ENCODE measurements at regions not wholly inside any gene's neighbourhood (a gene's known extent, or its start where the extent isn't known, plus 50 kb on each side); places are given as distances from the start of the nearest gene placed in this dataset.

- TF ChIP-seq CTCF (IDR thresholded peaks at IDR 0.05), result no peak
- TF ChIP-seq CEBPB (IDR thresholded peaks at IDR 0.05), result no peak
- no peak for TF ChIP-seq POLR2A (IDR thresholded peaks at IDR 0.05; ENCODE audit: low read length)
These were observed 381.4 kb downstream of the TMEM161B start for GRCh38 chr5:87887247-87887646.
